ENCODE measurements at regions not wholly inside any gene's neighbourhood (a gene's known extent, or its start where the extent isn't known, plus 50 kb on each side); places are given as distances from the start of the nearest gene placed in this dataset.
"Not testable (repeated sequence)": the region's sequence is repeated elsewhere in the genome, so short reads cannot be mapped to it uniquely, and the experiment has no call there.

DNA sequence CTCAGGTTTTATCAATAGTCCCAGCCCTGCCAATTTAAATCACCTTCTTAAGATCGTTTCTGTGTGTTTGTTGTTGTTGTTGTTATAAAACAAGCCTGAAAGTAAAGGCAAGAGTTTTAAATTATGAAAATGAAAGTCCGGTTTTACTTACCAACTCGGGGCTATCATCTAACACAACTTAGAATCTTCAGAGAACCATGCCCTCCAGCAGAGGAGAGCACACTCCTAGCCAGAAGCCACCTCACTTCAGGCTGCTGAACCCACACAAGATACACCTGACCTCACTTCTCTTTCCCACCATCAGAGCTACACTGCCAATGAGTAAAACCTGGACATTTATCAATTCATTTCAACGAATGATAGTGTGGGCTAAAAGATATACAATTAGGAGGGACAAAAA lies 335.2 kb downstream of the IRS1 start:
- peaks cover 13% of the 10 kb centered on the region for H3K9me3 Mint-ChIP-seq
- no peak overlapping the region for H3K27ac Mint-ChIP-seq
- no peaks in the 10 kb centered on the region for H3K4me1 Mint-ChIP-seq
- H3K4me3 Mint-ChIP-seq = no peak overlapping the region
- H3K27me3 Mint-ChIP-seq (ENCODE audit: low read depth) = no peaks in the 10 kb centered on the region
- peaks cover 7% of the 10 kb centered on the region for H3K36me3 Mint-ChIP-seq
- DNase-seq (ENCODE audit: low spot score in 2 of 2, unreplicated experiment in 2 of 2) = no peak
- TF ChIP-seq, protein P1, sequence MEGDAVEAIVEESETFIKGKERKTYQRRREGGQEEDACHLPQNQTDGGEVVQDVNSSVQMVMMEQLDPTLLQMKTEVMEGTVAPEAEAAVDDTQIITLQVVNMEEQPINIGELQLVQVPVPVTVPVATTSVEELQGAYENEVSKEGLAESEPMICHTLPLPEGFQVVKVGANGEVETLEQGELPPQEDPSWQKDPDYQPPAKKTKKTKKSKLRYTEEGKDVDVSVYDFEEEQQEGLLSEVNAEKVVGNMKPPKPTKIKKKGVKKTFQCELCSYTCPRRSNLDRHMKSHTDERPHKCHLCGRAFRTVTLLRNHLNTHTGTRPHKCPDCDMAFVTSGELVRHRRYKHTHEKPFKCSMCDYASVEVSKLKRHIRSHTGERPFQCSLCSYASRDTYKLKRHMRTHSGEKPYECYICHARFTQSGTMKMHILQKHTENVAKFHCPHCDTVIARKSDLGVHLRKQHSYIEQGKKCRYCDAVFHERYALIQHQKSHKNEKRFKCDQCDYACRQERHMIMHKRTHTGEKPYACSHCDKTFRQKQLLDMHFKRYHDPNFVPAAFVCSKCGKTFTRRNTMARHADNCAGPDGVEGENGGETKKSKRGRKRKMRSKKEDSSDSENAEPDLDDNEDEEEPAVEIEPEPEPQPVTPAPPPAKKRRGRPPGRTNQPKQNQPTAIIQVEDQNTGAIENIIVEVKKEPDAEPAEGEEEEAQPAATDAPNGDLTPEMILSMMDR (IDR thresholded peaks at IDR 0.05; ENCODE audit: unreplicated experiment) = no peak

DNA sequence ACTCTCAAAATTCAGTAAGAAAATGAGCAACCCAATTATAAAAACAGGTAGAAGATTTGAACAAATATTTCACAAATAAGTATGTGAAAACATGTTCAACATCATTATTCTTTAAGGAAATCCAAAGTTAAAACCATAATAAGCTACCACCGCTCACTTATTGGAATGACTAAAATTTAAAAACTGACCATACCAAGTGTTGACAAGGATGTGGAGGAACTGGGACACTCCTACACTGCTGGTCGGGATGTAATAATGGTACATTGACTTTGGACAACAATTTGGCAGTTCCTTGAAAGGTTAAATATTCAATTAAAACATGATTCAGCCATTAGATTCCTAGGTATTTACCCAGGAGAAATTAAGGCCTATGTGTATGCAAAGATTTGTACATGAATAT lies 336.5 kb downstream of the IRS1 start:
- no peak for DNase-seq (ENCODE audit: low spot score in 2 of 2, unreplicated experiment in 2 of 2)
- no peak overlapping the region for H3K27ac Mint-ChIP-seq
- H3K9me3 Mint-ChIP-seq = peaks cover 17% of the 10 kb centered on the region
- peaks cover 7% of the 10 kb centered on the region for H3K36me3 Mint-ChIP-seq
- no peaks in the 10 kb centered on the region for H3K4me1 Mint-ChIP-seq
- no peaks in the 10 kb centered on the region for H3K27me3 Mint-ChIP-seq (ENCODE audit: low read depth)
- H3K4me3 Mint-ChIP-seq = no peak overlapping the region
- TF ChIP-seq, protein P1 (IDR thresholded peaks at IDR 0.05; ENCODE audit: unreplicated experiment) = no peak

DNA sequence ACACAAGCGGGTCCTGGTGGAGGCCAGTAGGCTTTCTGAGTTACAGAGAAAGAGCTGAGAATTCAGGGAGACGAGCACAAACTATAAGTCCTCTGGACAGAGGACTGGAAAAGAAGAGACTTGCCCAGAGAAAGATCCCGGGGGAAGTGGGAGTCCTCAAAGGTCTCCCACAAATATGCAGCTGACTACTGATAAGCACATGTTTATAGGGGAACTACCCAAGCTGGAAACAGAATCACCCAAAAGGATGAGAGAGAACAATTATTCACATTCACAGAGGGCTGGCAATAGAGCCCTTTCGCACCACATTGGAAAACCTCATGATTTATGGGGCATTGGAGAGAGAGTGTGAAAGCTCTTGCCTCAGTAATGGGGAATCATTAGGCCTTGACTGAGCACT lies 337.6 kb downstream of the IRS1 start:
- no peak for DNase-seq (ENCODE audit: low spot score in 2 of 2, unreplicated experiment in 2 of 2)
- H3K4me3 Mint-ChIP-seq = no peak overlapping the region
- TF ChIP-seq, protein P1 (IDR thresholded peaks at IDR 0.05; ENCODE audit: unreplicated experiment) = no peak
- H3K36me3 Mint-ChIP-seq = peaks cover 10% of the 10 kb centered on the region
- H3K4me1 Mint-ChIP-seq = no peaks in the 10 kb centered on the region
- peaks cover 28% of the 10 kb centered on the region for H3K9me3 Mint-ChIP-seq
- H3K27me3 Mint-ChIP-seq (ENCODE audit: low read depth) = no peaks in the 10 kb centered on the region
- no peak overlapping the region for H3K27ac Mint-ChIP-seq

DNA sequence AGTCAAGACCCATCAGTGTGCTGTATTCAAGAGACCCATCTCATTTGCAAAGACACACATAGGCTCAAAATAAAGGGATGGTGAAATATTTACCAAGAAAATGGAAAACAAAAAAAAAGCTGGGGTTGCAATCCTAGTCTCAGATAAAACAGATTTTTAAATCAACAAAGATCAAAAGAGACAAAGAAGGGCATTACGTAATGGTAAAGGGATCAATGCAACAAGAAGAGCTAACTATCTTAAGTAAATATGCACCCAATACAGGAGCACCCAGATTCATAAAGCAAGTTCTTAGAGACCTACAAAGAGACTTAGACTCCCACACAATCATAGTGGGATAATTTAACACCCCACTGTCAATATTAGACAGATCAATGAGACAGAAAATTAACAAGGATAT lies 343.5 kb downstream of the IRS1 start:
- H3K27ac Mint-ChIP-seq; H3K4me3 Mint-ChIP-seq; H3K27me3 Mint-ChIP-seq (ENCODE audit: low read depth); H3K4me1 Mint-ChIP-seq; DNase-seq (ENCODE audit: low spot score in 2 of 2, unreplicated experiment in 2 of 2): not testable (repeated sequence)
- Mint-ChIP-seq H3K36me3 (peaks cover 28% of the 10 kb centered on the region), H3K9me3 (peaks cover 58% of the 10 kb centered on the region)

DNA sequence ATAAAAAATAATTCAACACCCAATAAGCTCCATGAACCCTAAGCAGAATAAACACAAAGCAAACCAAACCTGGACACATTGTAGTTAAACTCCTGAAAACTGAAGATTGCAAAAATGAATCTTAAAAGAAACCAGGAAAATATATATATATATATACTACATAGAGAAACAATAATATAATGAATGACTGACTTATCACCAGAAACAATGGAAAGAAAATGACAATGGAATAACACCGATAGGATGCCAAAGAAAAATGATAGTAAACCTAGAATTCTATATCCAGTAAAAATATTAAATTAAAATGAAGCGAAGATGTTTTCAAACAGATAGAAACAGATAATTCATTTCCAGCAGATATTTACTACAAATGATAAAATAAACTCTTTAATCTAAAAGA lies 346.9 kb downstream of the IRS1 start:
- DNase-seq (ENCODE audit: low spot score in 2 of 2, unreplicated experiment in 2 of 2) = no peak
- Mint-ChIP-seq H3K4me1 (no peaks in the 10 kb centered on the region), H3K27me3 (ENCODE audit: low read depth) (no peaks in the 10 kb centered on the region), H3K4me3 (no peak overlapping the region), H3K9me3 (peaks cover 60% of the 10 kb centered on the region), H3K36me3 (peaks cover 28% of the 10 kb centered on the region), H3K27ac (no peak overlapping the region)
- TF ChIP-seq, protein P1 (IDR thresholded peaks at IDR 0.05; ENCODE audit: unreplicated experiment) = no peak

DNA sequence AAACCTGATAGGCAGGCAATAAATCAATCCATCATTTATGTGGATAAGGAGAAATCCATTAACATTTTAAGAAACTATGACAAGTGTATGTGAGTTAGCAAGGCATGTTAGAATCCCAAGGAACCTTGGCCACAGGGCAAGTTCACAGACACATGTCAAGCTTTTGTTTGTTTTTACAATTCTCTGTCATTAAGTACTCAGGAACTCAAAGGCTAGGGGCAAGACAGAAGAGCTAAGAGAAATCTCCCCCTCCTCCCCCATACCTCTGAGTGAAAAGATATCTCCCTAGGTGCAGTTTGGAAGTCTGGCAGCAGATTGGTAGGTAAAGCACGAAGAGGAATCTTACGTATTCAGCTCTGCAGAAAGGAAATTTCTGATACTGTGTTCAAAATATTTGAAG lies 348.1 kb downstream of the IRS1 start:
- no peaks in the 10 kb centered on the region for H3K27me3 Mint-ChIP-seq (ENCODE audit: low read depth)
- TF ChIP-seq, protein P1 (IDR thresholded peaks at IDR 0.05; ENCODE audit: unreplicated experiment) = no peak
- H3K36me3 Mint-ChIP-seq = peaks cover 20% of the 10 kb centered on the region
- H3K27ac Mint-ChIP-seq = no peak overlapping the region
- H3K9me3 Mint-ChIP-seq = peaks cover 47% of the 10 kb centered on the region
- no peak for DNase-seq (ENCODE audit: low spot score in 2 of 2, unreplicated experiment in 2 of 2)
- H3K4me1 Mint-ChIP-seq = no peaks in the 10 kb centered on the region
- H3K4me3 Mint-ChIP-seq = no peak overlapping the region
